ENCODE measurements at regions not wholly inside any gene's neighbourhood (a gene's known extent, or its start where the extent isn't known, plus 50 kb on each side); places are given as distances from the start of the nearest gene placed in this dataset.
"Not testable (repeated sequence)": the region's sequence is repeated elsewhere in the genome, so short reads cannot be mapped to it uniquely, and the experiment has no call there.

DNA sequence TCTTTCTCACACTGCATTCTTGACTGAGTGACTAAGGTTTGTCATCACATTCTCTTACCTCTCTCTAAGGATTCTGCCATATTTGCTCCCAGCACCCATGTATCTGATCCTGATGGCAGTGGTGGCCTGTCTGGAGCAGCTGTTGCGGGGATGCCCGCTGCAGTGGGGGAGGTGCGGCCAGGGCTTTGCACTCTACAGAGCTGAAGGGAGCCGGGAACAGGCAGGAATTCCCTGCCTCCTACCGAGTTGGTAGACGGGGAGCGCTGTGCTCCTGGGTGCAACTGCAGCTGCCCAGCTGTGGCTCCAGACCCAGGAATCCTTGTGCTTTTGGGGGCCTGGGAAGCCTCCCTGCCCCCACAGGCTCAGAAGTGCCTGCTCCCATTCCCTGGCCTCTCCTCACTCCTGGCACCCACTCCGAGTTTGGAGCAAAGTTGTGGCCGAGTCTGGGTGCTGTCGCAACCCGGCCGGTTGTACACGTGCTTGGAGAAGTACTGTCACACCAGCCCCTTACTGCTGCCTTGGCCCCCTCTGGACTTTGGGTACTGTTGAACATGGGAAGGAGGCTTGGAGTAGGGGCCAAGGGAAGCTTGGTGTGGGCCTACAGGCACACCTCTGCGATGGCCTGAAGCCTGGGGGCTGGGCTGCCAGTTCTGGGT, 106.9 kb upstream of the OR4E1 start:
- peaks cover 3% of the 10 kb centered on the region; the same call in 1 of the 2 replicates for H3K27me3 ChIP-seq (ENCODE audit: control insufficient read depth, insufficient read depth, low read length)
- H3K9me3 ChIP-seq (ENCODE audit: control insufficient read depth, insufficient read depth, low read depth, low read length) = no peaks in the 10 kb centered on the region
- H3K4me1 ChIP-seq (ENCODE audit: control insufficient read depth, insufficient read depth, low read length) = peaks cover 15% of the 10 kb centered on the region
- H3K36me3 ChIP-seq (ENCODE audit: control insufficient read depth, insufficient read depth, low read length) = no peaks in the 10 kb centered on the region
- H3K9ac ChIP-seq (ENCODE audit: low read length) = no peak overlapping the region
- no peak overlapping the region for H3K4me3 ChIP-seq (ENCODE audit: low read depth, low read length)
- H3K27ac ChIP-seq (ENCODE audit: low read depth, low read length) = no peak overlapping the region

DNA sequence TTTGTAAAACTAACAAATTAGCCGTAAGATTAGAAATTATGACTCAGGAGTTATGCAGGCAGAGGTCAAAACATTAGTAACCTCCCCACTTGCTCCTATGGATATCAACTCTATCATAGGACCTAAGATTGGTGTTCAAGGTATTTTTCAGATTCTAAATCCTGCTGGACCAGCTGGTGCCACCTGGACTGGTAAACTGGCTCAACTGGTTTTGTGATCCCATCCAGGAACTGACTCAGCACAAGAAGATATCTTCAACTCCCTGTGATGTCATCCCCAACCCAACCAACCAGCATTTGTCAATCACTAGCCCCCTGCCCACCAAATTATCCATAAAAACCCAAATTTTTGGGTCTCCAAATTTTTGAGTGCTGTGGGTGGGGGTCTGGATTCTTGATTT, 98.1 kb upstream of the OR4E1 start:
- no peaks in the 10 kb centered on the region for H3K36me3 ChIP-seq (ENCODE audit: control insufficient read depth, insufficient read depth, low read length)
- peaks cover 7% of the 10 kb centered on the region for H3K4me1 ChIP-seq (ENCODE audit: control insufficient read depth, insufficient read depth, low read length)
- H3K27me3 ChIP-seq (ENCODE audit: control insufficient read depth, insufficient read depth, low read length) = no peaks in the 10 kb centered on the region
- H3K9ac ChIP-seq (ENCODE audit: low read length) = no peak overlapping the region
- no peak overlapping the region for H3K4me3 ChIP-seq (ENCODE audit: low read depth, low read length)
- H3K27ac ChIP-seq (ENCODE audit: low read depth, low read length) = no peak overlapping the region
- no peaks in the 10 kb centered on the region for H3K9me3 ChIP-seq (ENCODE audit: control insufficient read depth, insufficient read depth, low read depth, low read length)

- no peaks in the 10 kb centered on the region for H3K27me3 ChIP-seq (ENCODE audit: control insufficient read depth, insufficient read depth, low read length)
- no peak overlapping the region for H3K4me3 ChIP-seq (ENCODE audit: low read depth, low read length)
- no peaks in the 10 kb centered on the region for H3K36me3 ChIP-seq (ENCODE audit: control insufficient read depth, insufficient read depth, low read length)
- peaks cover 4% of the 10 kb centered on the region; the same call in 1 of the 2 replicates for H3K4me1 ChIP-seq (ENCODE audit: control insufficient read depth, insufficient read depth, low read length)
- no peaks in the 10 kb centered on the region for H3K9me3 ChIP-seq (ENCODE audit: control insufficient read depth, insufficient read depth, low read depth, low read length)
- no peak overlapping the region for H3K27ac ChIP-seq (ENCODE audit: low read depth, low read length)
- no peak overlapping the region for H3K9ac ChIP-seq (ENCODE audit: low read length)
These were observed 95.2 kb upstream of the OR4E1 start for GRCh38 chr14:21768875-21769257.

GRCh38 chr14:21768116-21768874, 94.7 kb upstream of the OR4E1 start:
- peaks cover 4% of the 10 kb centered on the region; the same call in 1 of the 2 replicates for H3K4me1 ChIP-seq (ENCODE audit: control insufficient read depth, insufficient read depth, low read length)
- no peak overlapping the region for H3K4me3 ChIP-seq (ENCODE audit: low read depth, low read length)
- H3K9ac ChIP-seq (ENCODE audit: low read length) = no peak overlapping the region
- H3K36me3 ChIP-seq (ENCODE audit: control insufficient read depth, insufficient read depth, low read length) = no peaks in the 10 kb centered on the region
- H3K27me3 ChIP-seq (ENCODE audit: control insufficient read depth, insufficient read depth, low read length) = no peaks in the 10 kb centered on the region
- no peaks in the 10 kb centered on the region for H3K9me3 ChIP-seq (ENCODE audit: control insufficient read depth, insufficient read depth, low read depth, low read length)
- no peak overlapping the region for H3K27ac ChIP-seq (ENCODE audit: low read depth, low read length)

DNA sequence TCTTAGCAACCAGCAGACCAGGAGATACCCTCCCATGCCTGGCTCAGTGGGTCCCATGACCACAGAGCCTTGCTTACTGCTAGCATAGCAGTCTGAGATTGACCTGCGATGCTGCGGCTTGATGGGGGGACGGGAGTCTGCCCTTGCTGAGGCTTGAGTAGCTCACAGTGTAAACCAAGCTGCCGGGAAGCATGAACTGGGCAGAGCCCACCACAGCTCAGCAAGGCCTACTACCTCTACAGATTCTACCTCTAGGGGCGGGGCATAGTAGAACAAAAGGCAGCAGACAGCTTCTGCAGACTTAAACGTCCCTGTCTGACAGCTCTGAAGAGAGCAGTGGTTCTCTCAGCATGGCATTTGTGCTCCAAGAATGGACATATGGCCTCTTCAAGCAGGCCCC, 86.7 kb upstream of the OR4E1 start:
- not testable (repeated sequence) for H3K36me3 ChIP-seq (ENCODE audit: control insufficient read depth, insufficient read depth, low read length); H3K9me3 ChIP-seq (ENCODE audit: control insufficient read depth, insufficient read depth, low read depth, low read length); H3K27ac ChIP-seq (ENCODE audit: low read depth, low read length); H3K9ac ChIP-seq (ENCODE audit: low read length); H3K27me3 ChIP-seq (ENCODE audit: control insufficient read depth, insufficient read depth, low read length); H3K4me3 ChIP-seq (ENCODE audit: low read depth, low read length); H3K4me1 ChIP-seq (ENCODE audit: control insufficient read depth, insufficient read depth, low read length)

DNA sequence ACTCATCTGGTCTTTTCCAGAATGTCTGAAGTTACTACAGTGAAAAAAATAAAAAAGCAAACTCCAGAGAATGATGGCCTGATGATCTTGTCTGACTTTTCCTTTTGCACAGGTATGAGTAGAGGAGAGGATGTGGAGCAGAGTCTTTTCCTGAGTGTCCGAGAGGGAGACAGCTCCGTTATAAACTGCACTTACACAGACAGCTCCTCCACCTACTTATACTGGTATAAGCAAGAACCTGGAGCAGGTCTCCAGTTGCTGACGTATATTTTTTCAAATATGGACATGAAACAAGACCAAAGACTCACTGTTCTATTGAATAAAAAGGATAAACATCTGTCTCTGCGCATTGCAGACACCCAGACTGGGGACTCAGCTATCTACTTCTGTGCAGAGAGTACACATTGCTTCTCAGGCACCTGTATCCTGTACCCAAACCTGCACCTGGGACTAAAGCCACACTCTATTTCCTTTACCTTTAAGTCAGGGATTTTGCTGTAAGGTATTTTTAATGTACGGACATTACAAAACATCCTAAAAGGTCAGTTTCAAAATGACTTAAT, 75.8 kb upstream of the OR4E1 start:
- Histone ChIP-seq H3K9ac (ENCODE audit: low read length) (no peak overlapping the region), H3K9me3 (ENCODE audit: control insufficient read depth, insufficient read depth, low read depth, low read length) (no peaks in the 10 kb centered on the region), H3K27me3 (ENCODE audit: control insufficient read depth, insufficient read depth, low read length) (0 out of 2 replicates have a peak, but pooled peaks cover 5% of the 10 kb centered on the region), H3K4me1 (ENCODE audit: control insufficient read depth, insufficient read depth, low read length) (no peaks in the 10 kb centered on the region), H3K27ac (ENCODE audit: low read depth, low read length) (no peak overlapping the region), H3K36me3 (ENCODE audit: control insufficient read depth, insufficient read depth, low read length) (no peaks in the 10 kb centered on the region), H3K4me3 (ENCODE audit: low read depth, low read length) (no peak overlapping the region)

DNA sequence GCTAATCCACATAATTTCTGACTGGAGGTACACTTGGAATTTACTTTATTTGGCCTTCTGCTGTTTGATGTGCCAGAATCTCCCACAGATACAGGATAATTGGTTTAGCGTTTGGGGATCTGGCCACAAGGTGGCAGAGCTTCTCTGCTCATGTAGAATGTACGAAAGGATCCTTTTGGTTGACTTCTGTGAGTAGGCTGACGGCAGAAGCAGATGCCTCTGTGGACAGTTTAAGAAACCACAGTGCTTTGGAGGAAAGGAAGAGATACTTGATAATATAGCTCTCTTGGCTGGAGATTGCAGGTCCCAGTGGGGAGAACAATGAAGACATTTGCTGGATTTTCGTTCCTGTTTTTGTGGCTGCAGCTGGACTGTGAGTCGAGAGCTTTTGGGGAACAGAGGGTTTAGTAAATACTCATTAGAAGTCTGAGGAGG, 75.3 kb upstream of the OR4E1 start:
- H3K36me3 ChIP-seq (ENCODE audit: control insufficient read depth, insufficient read depth, low read length) = no peaks in the 10 kb centered on the region
- peaks cover 5% of the 10 kb centered on the region; the same call in 1 of the 2 replicates for H3K27me3 ChIP-seq (ENCODE audit: control insufficient read depth, insufficient read depth, low read length)
- H3K4me1 ChIP-seq (ENCODE audit: control insufficient read depth, insufficient read depth, low read length) = no peaks in the 10 kb centered on the region
- no peak overlapping the region for H3K9ac ChIP-seq (ENCODE audit: low read length)
- H3K27ac ChIP-seq (ENCODE audit: low read depth, low read length) = no peak overlapping the region
- no peaks in the 10 kb centered on the region for H3K9me3 ChIP-seq (ENCODE audit: control insufficient read depth, insufficient read depth, low read depth, low read length)
- no peak overlapping the region for H3K4me3 ChIP-seq (ENCODE audit: low read depth, low read length)

- H3K4me1 ChIP-seq (ENCODE audit: control insufficient read depth, insufficient read depth, low read length) = no peaks in the 10 kb centered on the region
- H3K27me3 ChIP-seq (ENCODE audit: control insufficient read depth, insufficient read depth, low read length) = peaks cover 33% of the 10 kb centered on the region
- no peak overlapping the region for H3K27ac ChIP-seq (ENCODE audit: low read depth, low read length)
- H3K9me3 ChIP-seq (ENCODE audit: control insufficient read depth, insufficient read depth, low read depth, low read length) = no peaks in the 10 kb centered on the region
- H3K36me3 ChIP-seq (ENCODE audit: control insufficient read depth, insufficient read depth, low read length) = no peaks in the 10 kb centered on the region
- H3K4me3 ChIP-seq (ENCODE audit: low read depth, low read length) = no peak overlapping the region
- H3K9ac ChIP-seq (ENCODE audit: low read length) = no peak overlapping the region
These were observed 62.2 kb upstream of the OR4E1 start for GRCh38 chr14:21735639-21736307.

GRCh38 chr14:21735200-21735599, 61.6 kb upstream of the OR4E1 start:
- H3K27ac ChIP-seq (ENCODE audit: low read depth, low read length) = no peak overlapping the region
- H3K4me1 ChIP-seq (ENCODE audit: control insufficient read depth, insufficient read depth, low read length) = no peaks in the 10 kb centered on the region
- H3K9me3 ChIP-seq (ENCODE audit: control insufficient read depth, insufficient read depth, low read depth, low read length) = no peaks in the 10 kb centered on the region
- H3K27me3 ChIP-seq (ENCODE audit: control insufficient read depth, insufficient read depth, low read length) = peaks cover 30% of the 10 kb centered on the region
- no peaks in the 10 kb centered on the region for H3K36me3 ChIP-seq (ENCODE audit: control insufficient read depth, insufficient read depth, low read length)
- no peak overlapping the region for H3K4me3 ChIP-seq (ENCODE audit: low read depth, low read length)
- H3K9ac ChIP-seq (ENCODE audit: low read length) = no peak overlapping the region

GRCh38 chr14:21734457-21735074, 60.9 kb upstream of the OR4E1 start:
- H3K27me3 ChIP-seq (ENCODE audit: control insufficient read depth, insufficient read depth, low read length) = peaks cover 24% of the 10 kb centered on the region
- no peaks in the 10 kb centered on the region for H3K36me3 ChIP-seq (ENCODE audit: control insufficient read depth, insufficient read depth, low read length)
- no peak overlapping the region for H3K27ac ChIP-seq (ENCODE audit: low read depth, low read length)
- no peak overlapping the region for H3K9ac ChIP-seq (ENCODE audit: low read length)
- no peaks in the 10 kb centered on the region for H3K4me1 ChIP-seq (ENCODE audit: control insufficient read depth, insufficient read depth, low read length)
- no peaks in the 10 kb centered on the region for H3K9me3 ChIP-seq (ENCODE audit: control insufficient read depth, insufficient read depth, low read depth, low read length)
- no peak overlapping the region for H3K4me3 ChIP-seq (ENCODE audit: low read depth, low read length)

Measured in HUES6 (cell line).